Mesothelial cell of epicardium (in vitro differentiated cells): ENCODE measurements at regions not wholly inside any gene's neighbourhood (a gene's known extent, or its start where the extent isn't known, plus 50 kb on each side); places are given as distances from the start of the nearest gene placed in this dataset.

Source experiments
- DNase-seq, 2 experiments: peaks; one replicate each; pipeline ENCODE4 v3.0.0; 2021; ENCODE audit warnings: low spot score in 2 of 2; ENCODE audit not compliant: unreplicated experiment in 2 of 2
- H3K27ac Mint-ChIP-seq: 2 replicates; pipeline ENCODE4 v1.8.0; 2021; ENCODE audit warnings: mixed read lengths
- H3K27me3 Mint-ChIP-seq: 2 replicates; pipeline ENCODE4 v1.8.0; 2021; ENCODE audit warnings: low read depth, mixed read lengths
- H3K36me3 Mint-ChIP-seq: 2 replicates; pipeline ENCODE4 v1.8.0; 2021; ENCODE audit warnings: mixed read lengths
- H3K4me1 Mint-ChIP-seq: 2 replicates; pipeline ENCODE4 v1.8.0; 2021; ENCODE audit warnings: mixed read lengths
- H3K4me3 Mint-ChIP-seq: 2 replicates; pipeline ENCODE4 v1.8.0; 2021; ENCODE audit warnings: mild to moderate bottlenecking, moderate library complexity, mixed read lengths
- H3K9me3 Mint-ChIP-seq: 2 replicates; pipeline ENCODE4 v1.8.0; 2021; ENCODE audit warnings: mixed read lengths
- TF ChIP-seq, protein P1 (sequence below): fragments of 200-600 bp; sonication (generic); IDR thresholded peaks from one replicate; pipeline ENCODE4 v1.5.0; 2021; ENCODE audit warnings: antibody characterized with exemption; ENCODE audit not compliant: unreplicated experiment

DNA sequence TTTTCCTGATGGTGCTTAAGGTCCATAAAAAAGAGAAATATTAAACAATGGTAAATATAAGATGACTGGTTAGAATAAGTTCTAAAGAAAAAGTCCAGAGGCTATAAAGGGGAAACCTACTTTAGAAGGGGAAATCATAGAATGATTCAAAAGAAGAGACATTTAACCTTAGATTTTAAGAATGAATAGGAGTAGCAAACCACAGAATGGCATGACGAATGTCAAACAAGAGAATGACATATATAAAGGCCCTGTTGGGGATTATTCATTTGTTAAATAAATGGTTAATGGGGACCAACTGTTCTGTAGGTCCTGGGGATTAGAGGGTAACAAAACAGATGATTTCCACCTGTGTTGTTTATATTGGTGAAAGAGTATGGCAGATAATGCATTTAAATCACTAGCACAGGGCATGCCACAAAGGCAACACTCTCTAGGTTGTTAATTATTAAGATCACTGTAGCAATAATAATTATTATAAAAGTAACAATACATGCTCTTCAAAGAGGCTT, 495.2 kb upstream of the GRIA1 start:
- H3K27ac Mint-ChIP-seq = no peak overlapping the region
- no peaks in the 10 kb centered on the region for H3K36me3 Mint-ChIP-seq
- DNase-seq = no peak
- H3K9me3 Mint-ChIP-seq = no peaks in the 10 kb centered on the region
- no peaks in the 10 kb centered on the region for H3K4me1 Mint-ChIP-seq
- no peaks in the 10 kb centered on the region for H3K27me3 Mint-ChIP-seq
- no peak overlapping the region for H3K4me3 Mint-ChIP-seq
- TF ChIP-seq, protein P1, sequence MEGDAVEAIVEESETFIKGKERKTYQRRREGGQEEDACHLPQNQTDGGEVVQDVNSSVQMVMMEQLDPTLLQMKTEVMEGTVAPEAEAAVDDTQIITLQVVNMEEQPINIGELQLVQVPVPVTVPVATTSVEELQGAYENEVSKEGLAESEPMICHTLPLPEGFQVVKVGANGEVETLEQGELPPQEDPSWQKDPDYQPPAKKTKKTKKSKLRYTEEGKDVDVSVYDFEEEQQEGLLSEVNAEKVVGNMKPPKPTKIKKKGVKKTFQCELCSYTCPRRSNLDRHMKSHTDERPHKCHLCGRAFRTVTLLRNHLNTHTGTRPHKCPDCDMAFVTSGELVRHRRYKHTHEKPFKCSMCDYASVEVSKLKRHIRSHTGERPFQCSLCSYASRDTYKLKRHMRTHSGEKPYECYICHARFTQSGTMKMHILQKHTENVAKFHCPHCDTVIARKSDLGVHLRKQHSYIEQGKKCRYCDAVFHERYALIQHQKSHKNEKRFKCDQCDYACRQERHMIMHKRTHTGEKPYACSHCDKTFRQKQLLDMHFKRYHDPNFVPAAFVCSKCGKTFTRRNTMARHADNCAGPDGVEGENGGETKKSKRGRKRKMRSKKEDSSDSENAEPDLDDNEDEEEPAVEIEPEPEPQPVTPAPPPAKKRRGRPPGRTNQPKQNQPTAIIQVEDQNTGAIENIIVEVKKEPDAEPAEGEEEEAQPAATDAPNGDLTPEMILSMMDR = no peak

DNA sequence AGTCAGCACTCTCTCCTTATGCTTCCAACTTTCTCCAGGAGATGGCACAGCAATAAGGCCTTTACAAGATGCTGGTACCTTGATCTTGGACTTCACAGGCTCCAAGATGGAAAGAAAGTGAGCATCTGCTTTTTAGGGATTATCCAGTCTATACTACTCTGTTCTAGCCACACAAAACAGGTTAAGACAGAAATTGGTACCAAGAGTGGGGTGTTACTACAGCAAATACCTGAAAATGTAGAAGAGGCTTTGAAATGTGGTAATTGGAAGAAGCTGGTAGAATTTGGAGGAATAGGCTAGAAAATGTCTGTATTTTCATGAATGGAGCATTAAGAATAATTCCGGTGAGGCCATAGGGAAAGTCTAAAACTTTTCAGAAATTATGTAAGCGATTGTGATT, 484.8 kb upstream of the GRIA1 start:
- DNase-seq = no peak
- TF ChIP-seq, protein P1 = no peak
- Mint-ChIP-seq H3K36me3 (no peaks in the 10 kb centered on the region), H3K27me3 (no peaks in the 10 kb centered on the region), H3K4me3 (no peak overlapping the region), H3K27ac (no peak overlapping the region), H3K9me3 (peaks cover 40% of the 10 kb centered on the region), H3K4me1 (no peaks in the 10 kb centered on the region)

DNA sequence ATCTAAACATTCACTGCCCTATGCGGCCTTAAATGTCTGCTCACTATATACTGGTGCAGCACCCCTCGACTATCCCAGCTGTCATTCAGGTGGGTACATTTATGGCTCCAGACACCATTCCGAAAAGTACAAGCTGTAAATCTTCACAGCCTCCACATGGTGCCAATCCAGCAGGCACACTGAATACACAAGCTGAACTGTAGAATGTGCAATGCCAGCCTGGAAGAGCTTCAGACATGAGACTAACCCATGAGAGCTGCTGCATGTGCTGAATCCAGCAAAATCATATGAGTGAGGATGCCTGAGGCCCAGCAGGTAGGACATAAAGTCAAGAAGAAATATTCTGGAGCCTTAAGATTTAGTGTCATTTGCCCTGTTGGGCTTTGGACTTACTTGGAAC, 483.8 kb upstream of the GRIA1 start:
- Mint-ChIP-seq H3K4me3 (no peak overlapping the region), H3K36me3 (no peaks in the 10 kb centered on the region), H3K27me3 (no peaks in the 10 kb centered on the region)

DNA sequence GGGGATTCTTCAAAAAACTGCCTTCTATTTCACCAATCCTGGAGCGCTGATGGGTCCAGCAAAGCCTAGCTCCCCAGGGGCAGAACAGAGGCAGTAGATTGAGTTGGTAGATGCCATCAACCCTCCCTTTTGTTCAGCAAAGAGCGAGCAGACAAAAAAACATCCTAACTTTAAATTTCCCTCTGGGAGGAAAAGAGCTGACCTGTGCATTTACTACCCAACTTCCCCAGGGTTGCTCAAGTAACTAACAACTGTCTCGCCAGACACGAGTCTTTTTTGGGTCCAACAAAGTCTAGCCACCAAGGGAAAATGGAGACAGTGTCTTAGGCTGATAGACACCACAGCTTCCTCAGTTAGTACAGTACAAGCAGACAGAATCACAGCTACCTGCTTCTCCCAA, 476.3 kb upstream of the GRIA1 start:
- H3K36me3 Mint-ChIP-seq = no peaks in the 10 kb centered on the region
- H3K27me3 Mint-ChIP-seq = no peaks in the 10 kb centered on the region
- H3K27ac Mint-ChIP-seq = no peak overlapping the region
- H3K9me3 Mint-ChIP-seq = peaks cover 28% of the 10 kb centered on the region
- no peak overlapping the region for H3K4me3 Mint-ChIP-seq
- DNase-seq = no peak
- H3K4me1 Mint-ChIP-seq = no peaks in the 10 kb centered on the region
- TF ChIP-seq, protein P1 = no peak

More for the DNA sequence above, 483.8 kb upstream of the GRIA1 start:
- TF ChIP-seq, protein P1 = no peak
- no peak for DNase-seq
- Mint-ChIP-seq H3K9me3 (peaks cover 40% of the 10 kb centered on the region), H3K27ac (no peak overlapping the region), H3K4me1 (no peaks in the 10 kb centered on the region)

DNA sequence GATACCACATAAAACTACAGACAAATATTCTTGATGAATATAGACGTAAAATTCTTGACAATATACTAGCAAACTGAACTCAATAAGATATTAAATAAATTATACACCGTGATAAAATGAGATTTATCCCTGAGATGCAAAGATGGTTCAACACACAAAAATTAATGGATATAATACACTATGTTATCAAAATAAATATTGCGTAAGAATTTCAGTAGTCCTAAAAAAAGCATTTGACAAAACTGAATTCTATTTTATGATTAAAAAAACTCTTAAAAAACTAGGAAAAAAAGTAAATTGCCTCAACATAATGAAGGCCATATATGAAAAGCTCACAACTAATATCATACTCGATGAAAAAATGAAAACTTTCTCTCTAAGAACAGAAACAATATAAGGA, 472.3 kb upstream of the GRIA1 start:
- no peaks in the 10 kb centered on the region for H3K36me3 Mint-ChIP-seq
- H3K4me3 Mint-ChIP-seq = no peak overlapping the region
- TF ChIP-seq, protein P1 = no peak
- DNase-seq = no peak
- no peak overlapping the region for H3K27ac Mint-ChIP-seq
- H3K4me1 Mint-ChIP-seq = no peaks in the 10 kb centered on the region
- H3K27me3 Mint-ChIP-seq = no peaks in the 10 kb centered on the region
- H3K9me3 Mint-ChIP-seq = peaks cover 58% of the 10 kb centered on the region
